HUDEP-2 (cell line): ENCODE measurements at regions not wholly inside any gene's neighbourhood (a gene's known extent, or its start where the extent isn't known, plus 50 kb on each side); places are given as distances from the start of the nearest gene placed in this dataset.

ENCODE experiments used
- DNase-seq, 76 experiments: peaks; one replicate each; lab custom pipeline; 2025; ENCODE audit not compliant: unreplicated experiment in 76 of 76; lab: John Stamatoyannopoulos, UW

DNA sequence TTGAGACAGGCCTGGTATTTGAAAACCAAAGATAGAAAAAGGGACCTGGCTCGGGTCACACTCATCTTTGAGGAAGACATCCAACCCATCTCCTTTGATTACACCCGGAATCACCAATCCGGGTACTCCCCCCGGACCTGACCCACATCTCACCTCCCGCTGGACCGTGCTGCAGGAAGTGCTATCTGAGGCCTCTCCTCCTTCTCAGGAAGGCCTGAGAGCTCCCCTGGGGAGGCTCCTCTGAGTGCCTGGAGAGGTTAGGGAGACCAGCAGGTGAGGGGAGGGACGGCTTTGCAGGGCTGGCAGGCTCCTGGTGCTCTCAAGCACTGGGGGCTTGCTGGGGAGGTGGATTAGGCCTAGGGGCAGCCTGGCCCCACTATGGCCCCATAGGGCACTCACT, 170.9 kb downstream of the ACKR3 start:
- no peak for DNase-seq

DNA sequence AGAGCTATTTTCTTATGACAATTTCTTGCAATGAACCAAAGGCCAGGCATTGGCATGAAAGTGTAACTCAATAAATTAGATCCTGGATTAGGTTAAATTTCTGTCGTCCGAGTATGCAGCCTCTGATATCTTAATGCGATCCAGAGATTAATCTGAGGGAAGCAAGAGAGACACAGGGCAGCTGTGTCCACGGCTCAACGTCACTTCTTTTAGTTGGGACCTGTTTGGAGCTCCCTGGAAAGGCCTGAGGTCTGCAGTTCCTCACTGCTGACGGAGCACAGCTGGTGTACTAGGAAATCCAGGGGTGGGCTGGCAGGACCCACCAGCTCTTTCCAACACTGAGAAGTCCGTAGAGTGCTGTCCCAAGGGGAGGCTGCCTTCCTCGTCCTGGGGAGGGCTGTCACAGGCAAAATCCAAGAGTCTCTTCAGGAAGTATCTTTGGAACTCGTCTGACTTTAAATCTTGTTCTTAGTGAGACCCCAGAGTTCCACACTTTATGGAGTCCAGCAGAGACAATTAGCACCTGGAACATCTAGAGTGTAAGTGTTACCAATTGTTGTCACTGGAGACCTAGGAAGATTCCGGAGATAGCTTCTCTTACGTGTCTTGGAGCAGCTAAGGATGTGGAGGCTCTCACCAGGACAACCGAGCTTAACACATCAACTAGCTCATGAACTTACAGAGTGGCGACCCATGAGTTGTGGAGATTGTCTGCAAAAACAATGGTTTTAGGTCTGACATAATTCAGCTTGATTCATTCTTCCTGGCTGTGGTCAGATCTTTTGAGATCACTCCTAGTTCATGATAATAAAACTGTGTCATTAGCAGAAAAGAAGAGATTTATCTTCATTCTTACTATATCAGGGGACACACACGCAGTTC, 173.7 kb downstream of the ACKR3 start:
- DNase-seq: no peak

DNA sequence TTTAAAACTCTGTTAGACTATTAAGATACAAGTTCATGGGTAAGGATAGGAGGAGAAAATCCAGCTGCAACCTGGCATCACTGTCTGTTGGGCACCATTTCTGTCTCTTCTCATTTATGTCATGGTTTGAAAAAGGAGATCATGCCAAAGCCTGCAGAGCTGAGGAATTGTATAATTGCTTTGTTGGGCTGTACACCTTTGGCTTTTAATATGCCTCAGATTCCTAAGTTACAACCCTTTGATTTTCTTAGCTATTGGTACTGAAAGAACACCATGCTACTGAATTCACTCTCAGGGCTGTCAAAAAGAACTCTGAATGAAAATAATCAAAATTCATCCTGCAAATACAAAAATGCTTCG, 174.3 kb downstream of the ACKR3 start:
- no peak for DNase-seq

DNA sequence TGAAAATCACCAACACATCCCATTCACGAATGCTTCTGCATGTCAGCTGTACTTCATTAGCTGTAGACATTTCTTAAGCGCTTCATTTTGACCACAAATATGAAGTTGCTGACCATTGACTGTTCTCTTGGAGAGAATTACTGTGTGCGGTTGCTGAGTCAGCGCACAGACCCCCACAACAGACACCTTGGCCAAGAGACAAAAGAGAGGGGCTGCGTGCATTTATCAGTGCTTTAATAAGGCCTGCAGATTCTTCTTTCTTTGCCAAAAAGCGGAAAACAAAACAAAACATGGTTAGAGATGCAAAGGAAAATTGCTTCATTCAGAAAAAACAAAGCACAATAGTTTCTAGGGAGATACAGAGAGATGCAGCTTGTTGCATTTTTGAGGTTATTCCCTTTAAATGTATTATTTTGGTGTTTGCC, 174.7 kb downstream of the ACKR3 start:
- DNase-seq: no peak

DNA sequence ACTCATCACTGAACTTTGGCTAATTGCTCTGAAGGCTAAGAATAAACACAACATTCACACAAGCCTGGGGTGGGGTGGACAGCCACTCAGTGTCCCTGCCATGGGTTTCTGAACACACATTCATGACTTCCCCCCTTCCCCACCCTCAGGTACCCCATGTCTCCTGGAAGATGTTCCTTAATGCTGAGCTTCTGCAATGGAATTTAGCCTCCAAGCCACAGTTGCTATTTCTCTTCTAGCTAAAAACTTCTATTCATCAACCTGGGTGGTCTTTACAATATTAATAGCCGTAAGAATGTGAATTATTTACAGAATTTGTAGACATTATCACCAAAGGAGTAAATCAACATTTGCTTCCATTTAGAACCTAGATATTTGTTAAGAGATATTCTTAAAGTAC, 175.1 kb downstream of the ACKR3 start:
- no peak for DNase-seq

DNA sequence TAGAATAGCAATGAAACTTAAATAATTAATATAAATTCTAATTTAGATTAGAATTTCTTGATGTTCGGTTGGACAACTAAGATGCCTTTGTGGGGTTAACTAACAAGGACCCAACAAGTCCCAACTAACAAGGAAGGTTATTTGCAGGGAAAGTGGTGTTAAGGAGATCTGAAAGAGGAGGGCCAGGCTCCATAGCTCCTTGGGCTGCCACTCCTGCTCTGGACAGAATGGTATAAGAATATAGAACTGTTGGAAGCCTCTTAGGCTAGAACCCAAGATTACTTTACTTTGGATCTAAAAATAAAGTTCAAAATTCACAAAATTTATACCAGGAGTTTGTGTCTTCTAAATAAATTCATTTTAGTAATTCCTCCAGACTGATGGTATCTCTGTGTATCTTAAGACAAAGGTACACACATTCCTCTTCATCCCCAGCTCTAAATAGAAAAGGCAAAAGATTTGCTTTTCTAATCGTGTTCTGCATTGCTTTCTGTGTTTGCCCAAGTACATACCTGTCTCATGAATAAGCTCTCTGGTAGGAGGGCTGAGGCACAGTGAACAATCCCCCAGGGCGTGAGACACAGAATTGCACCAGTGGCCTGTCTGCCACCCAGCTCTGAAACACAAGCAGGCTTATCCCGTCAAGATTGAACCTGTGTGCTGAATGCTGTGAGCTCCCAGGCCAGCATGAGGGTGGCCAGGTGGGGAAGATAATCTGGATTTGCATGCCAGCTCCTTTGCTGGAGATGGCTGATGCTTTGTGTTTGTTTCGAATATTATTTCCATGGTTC, 176.0 kb downstream of the ACKR3 start:
- DNase-seq: no peak

DNA sequence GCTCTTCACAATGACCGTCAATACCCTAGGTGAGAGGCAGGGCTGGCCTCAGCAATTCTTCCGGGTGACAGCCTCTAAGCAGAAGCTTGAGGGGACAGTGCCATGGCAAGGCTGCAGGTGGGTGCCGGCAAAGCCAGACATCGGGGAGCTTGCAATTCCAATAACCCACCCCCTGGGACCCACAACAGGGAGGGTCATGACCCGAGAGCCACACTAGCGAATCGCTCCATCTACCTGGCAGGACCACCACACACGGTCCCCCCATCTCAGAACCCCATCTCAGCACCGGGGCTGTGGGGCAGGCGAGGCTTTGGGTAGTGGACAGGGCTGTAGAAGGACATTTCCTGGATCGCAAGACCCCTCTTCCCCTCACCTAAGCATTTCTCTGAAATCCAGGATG, 177.2 kb downstream of the ACKR3 start:
- no peak for DNase-seq

DNA sequence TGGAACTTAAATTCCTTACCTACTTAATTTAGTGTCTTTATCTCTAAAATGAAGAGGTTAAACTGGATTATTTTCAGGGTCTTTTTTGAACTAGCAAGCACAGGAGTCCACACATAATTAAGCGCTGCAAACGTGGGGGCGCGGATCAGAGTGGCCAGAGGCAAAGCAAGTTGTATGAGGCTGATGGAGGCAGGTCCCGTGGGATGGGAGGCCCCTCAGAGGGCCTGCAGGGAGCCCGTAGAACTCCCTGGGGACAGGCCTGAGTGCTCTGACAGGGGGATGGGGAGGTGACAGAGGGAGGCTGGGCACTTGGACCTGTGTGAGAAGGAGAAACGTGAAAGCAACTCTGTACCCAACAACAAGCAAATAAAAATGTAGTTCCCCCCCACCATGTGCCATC, 177.8 kb downstream of the ACKR3 start:
- no peak for DNase-seq

DNA sequence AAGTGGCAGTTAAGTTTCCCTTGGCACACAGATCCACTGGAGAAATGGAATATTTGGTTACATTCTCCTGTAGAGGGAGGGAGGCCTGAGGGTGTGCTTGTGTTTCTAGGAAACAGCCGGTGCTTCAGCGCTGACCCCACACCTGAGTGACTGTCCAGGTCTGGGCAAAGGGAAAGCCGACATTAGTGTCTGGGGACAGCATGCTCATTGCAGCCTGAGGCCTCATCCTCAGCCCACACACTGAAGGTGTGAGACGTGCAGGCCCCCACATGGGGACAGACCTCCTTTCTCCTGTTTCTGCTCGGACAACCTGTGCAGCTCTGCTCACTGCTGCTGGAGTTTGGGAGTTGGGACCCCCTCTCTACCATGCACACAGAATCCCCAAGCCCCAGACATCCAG, 178.3 kb downstream of the ACKR3 start:
- DNase-seq: no peak

DNA sequence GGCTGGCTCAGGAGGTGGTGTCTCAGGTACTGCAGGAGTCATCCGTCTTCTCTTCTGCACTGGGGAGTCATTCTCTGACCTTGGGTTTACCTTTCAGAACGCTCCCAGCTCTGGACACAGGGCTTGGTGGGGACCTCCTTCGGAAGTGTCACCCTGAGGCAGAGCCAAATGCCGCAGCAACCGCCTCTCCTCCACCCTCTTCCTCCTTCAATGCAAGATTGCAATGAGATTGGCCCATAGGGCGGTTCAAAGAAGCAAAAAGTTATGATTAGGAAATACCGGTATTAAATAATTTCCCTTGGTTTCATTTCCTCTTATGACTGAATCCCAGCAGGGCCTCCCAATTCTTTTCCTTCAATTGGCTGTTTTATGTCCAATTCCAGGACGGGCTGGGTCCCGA, 178.8 kb downstream of the ACKR3 start:
- DNase-seq: no peak

DNA sequence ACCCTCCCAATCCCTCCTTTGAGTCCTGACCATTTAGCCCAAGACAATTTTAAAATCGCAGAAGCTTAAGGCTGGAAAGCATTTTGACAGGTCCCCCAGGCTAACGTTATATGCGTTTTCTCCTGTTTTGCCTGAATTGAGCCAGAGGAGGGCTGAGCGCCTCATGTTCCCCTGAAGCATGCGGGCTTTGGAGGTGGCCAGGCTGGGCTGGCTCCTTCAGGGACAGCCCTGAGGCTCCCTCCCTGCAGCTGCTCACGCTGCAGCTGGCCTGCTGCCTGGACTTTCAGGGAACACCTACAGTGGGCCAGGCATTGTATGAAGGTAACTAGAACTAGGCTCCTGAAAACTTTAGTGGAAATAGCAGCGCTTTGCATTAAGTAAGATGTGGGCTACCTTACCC, 179.2 kb downstream of the ACKR3 start:
- no peak for DNase-seq

DNA sequence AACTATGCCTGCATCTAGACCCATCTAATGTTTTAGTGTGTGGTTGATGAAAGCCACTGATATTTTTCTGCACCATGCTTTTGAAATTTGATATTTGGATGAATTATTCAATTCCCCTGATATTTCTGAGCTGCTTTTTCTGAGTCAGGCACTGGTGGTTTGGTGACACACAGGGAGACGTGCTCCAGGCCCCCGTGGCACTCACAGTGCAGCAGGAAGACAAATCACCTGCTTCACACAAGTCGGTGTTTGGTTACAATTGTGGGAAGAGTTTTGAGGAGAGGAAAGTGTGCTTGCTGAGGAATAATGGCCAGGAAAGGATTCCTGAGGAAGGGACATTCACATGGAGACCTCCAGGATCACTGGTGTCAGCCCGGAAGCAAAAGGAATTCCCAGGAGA, 179.7 kb downstream of the ACKR3 start:
- DNase-seq: no peak

DNA sequence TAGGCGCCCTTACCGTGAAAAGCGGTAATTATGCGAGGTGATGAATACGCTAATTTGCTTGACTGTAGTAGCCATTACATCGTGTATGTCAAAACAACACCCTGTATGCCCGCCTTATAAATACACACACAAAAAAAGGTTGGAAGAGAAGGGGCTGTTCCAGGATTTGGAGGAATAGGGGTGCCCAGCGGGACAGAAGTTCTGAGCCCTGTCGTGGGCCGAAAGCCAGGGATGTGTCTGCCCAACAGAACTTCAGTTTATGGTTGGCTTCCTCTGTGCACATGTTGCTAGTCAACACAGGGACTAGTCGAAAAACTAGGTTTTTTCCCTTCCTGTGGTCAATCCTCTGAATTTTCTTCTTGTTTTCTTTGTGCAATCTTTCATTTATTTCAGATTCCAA, 182.5 kb downstream of the ACKR3 start:
- DNase-seq: no peak

DNA sequence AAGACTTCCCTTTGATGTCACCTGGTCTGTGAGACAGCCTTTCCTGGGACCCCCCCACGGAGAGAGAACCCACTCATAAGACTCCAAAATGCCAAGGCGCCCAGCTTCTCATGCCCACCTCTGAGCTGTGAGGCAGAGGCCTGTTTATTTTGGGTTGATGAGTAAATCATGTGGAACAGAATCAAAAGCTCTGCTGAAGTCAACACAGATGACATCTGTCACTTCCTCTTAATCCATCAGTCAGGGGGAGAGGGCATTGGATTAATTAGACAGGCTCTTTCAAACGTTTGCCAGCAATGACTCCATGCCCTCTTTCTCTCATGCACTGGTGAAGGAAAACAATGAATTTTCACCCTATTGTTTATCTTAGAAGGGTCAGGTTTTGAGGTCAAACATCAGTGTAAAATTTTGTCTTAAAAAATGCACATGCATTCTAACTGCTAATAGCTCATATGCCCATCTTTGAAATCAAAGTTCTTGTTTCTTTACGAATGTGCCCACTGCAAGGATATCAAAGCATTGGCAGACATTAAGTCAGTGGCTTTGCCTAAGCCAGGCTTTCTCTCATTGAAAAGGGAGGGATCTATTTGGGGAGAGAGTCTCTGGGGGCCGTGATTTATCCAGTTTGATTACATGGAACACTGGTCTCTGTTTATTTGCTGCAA, 184.1 kb downstream of the ACKR3 start:
- no peak for DNase-seq

DNA sequence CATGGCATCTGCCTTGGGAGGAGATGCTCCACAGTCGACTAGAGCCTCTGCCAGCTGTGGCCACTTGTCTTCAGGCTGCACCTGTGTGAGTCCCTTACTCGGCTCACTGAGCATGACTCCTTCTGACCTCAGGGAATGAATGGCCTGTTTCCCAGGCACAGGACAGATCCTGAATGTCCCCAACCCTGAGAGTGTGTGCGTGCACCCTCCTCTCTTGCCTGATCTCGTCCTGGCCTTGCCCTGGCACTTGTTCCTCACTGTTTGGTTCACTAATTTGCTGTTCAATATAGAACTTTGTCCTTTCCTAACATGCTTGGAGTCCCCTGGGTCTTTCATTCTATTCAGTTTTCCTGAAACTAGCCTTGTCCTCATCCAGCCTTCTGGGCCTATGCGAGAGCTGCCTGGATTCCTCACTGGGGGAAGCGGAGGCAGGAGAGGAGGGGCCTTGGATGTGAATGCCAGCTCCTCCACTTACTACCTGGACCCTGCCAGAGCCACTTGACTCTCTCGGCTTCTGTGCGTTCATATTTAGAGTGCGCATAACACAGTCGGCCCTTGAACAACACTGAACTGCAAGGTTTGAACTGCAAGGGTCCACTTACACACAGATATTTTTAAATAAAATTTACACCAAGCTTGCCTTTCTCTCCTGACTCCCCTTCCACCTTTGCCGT, 184.8 kb downstream of the ACKR3 start:
- no peak for DNase-seq

DNA sequence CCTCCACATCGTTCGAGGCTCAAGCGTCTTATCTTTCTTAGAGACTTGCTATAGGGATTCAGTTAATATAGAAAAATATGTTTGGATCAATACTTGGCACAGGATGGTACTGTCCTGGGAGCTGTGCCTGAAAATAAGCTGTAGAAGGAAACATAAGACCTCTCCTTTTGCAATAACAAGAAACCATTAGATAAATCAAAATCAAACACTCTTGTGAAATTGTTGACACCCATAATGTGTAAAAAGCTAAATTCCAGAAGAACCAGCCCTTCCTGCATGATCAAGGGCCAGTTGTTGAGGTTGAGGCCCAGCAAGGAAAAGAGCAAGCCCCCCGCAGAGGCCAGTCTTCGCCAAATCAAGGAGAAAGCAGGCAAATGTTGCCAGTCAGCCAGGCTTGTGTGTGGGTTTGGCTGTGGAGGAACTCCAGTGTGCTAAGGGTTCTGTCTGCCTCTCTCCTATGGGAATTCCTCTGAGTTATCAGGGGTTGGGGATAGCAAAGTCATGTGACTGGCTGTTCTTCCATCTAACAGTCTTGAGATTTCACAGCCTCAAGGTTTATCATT, 185.7 kb downstream of the ACKR3 start:
- DNase-seq: no peak

DNA sequence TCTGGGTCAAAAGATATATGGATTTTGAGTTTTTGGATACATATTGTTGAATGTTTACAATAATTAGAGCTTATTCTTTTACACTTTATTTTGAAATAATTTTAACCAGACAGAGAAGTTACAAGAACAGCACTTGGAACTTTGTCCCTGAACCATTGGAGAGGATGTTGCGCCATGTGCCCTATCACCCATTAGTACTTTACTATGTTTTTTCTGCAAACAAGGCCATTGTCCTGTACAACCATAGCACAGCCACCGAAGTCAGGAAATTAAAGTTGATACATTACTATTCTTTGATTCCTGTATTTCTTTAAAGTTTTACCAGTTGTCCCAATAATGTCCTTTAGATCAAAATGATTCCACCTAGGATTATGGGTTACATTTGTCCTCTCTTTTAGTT, 188.8 kb downstream of the ACKR3 start:
- DNase-seq: no peak

DNA sequence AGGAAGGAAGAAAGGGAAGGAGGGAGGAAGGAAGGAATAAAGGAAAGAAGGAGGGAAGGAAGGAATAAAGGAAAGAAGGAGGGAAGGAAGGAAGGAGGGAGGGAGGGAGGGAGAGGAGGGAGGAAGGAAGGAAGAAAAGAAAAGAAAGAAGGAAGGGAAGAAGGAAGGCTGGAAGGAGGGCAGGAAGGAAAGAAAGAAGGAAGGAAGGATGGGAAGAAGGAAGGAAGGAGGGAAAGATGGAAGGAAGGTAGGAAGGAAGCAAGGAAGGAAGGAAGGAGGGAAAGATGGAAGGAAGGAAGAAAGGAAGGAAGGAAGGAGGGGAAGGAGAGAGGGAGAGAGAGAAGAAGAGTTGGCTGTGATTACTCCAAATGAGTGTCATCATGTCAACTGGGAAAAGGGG, 190.6 kb downstream of the ACKR3 start:
- DNase-seq: no peak

DNA sequence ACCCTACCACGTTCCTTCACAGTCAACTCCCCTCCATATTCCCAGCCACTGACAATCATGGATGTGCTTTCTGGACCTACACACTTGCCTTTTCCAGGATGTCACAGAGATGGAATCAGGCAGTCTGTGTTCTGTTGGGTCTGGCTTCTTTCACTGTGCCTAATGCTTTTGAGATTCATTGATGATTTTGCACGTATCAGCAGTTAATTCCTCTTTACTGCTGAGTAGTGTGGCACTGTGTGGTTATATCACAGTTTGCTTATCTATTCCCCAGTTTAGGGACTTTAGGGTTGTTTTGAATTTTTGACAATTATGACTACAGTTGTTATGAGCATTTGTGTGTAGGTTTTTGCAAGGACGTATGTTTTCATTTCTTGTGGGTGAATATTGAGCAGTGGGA, 191.7 kb downstream of the ACKR3 start:
- DNase-seq: no peak

DNA sequence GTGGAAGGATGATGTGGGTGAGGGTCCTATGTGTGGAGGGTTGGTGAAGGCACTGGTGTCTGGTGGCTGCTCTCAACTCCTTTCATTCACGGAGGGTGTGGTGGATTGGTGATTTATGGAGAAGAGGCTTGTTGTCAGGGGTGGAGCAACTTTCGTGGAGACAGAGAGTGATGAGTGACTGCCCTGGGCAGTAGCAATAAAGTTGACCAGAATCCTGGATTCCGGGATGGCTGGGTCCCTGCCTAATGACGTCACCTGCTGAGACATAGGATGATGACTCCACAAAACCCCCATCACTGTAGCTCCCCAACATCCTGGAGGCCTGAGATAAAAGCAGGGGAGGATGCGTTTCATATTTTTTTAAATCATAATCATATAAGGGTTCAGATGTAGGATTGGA, 193.0 kb downstream of the ACKR3 start:
- no peak for DNase-seq

DNA sequence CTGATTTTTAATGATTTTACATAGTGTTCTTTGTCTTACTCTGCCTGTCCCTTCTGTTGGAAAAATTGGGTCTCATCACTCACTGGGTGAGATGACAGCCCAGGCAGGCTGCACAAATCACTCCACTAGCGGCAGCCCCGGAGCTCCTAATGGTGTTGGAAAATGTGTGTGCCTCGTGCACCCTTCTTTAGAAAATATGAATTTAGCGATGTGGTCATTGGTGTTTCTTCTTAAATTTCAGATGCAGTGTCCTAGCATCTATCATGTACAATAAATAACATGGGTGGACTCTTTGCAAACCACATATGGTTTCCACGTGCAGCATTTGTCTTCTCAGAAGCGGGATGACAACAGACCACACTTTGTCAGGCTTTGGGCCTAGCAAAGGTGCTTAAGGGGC, 194.2 kb downstream of the ACKR3 start:
- DNase-seq: no peak
